Skin of body (tissue), 1 donor: ENCODE measurements at regions not wholly inside any gene's neighbourhood (a gene's known extent, or its start where the extent isn't known, plus 50 kb on each side); places are given as distances from the start of the nearest gene placed in this dataset.

ENCODE experiments used
- DNase-seq: peaks from one replicate; lab custom pipeline; 2025; lab: John Stamatoyannopoulos, UW

- no peak for DNase-seq
Observed at GRCh38 chr2:21617885-21618434, 494.2 kb downstream of the TDRD15 start.

DNA sequence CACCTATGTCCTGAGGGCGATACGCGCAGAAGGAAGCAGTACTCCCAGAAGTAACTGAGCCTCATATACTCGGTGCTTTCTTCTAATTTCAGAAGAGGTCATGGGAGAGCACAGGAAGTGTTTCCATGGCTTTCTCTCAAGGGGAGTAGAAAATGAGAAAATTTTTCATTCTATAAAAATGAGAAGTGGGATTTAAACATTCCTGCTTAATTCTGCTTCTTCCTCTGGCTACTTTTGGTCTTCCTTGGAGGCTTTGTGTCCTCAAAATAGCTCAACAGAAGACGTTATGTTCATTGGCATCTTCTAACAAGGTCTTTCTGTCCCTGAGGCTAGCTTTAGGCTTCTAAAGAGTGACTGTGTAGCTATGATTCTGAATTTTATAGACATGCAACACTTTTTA lies 497.0 kb downstream of the TDRD15 start:
- DNase-seq = no peak

DNA sequence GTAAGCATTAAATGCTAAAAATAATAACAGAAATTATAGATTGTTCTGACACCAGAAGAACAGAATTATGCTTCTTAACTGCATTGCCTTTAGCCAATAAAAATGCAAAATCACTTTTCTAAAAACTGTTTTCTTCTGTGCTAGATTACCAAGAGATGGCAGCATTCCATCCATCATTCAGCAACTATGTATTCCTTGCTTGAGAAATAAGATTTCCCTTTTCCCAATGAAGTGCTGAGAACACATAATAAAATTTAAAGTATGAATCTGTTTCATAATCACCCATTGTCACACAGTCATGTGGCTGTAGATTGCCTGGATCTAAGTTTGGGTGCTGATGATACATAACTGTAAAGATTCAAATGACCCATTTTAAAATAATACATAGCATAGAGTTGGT lies 504.2 kb downstream of the TDRD15 start:
- DNase-seq = peak; percentile 4

DNA sequence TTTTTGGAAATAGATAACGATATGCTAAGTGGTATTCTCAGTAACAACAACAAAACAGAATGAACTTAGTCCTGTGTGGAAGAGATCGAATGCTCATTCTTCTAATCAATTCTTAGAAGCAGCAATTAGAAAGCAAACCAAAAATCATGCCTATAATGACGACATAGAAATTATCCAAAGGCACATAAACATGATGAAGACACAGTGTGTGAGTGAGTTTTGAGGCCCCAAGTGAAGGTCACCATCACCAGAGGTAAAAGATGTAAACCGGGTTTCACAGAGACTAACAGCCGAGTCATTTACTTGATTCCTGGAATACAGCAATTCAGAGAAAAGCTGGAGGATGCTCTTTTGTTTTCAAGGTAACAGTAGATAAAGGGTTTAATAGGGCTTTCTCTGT lies 509.2 kb downstream of the TDRD15 start:
- DNase-seq = no peak

DNA sequence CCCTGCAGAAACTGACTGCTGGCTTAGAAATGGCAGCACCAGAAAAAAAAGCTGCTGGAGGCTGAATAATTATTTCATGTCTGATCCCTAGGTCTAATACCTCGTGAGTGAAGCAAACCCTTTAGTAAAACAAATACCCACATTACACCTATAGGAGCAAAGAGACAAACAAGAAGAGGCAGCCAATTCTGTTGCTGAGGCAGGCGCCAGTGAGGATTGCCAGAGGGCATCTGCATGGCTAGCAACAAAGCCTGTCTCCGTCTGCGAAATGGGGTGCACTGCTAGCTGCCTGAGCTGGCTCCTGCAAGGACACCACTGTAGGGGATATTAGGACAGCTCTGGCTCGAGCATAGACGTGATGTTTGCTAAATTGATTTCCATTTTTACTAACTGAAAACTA lies 509.7 kb downstream of the TDRD15 start:
- no peak for DNase-seq

DNA sequence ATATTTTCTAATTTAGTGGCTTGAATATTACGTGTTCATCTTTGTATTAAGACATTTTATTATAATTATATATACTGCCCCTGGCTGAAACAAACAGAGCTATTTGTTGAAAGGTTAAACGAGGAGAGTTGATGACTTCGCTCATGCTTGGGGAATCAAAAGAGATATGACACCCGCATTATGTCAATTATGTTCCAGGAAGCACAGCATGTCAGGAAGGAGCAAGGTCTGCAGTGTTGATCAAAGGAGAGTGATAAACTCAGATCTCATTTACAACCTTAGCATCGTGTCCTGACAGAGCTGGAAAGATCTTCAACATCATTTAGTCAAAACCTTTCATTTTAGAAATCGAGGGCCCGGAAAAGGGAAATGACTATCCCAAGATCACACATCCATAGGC lies 510.1 kb downstream of the TDRD15 start:
- DNase-seq = no peak

DNA sequence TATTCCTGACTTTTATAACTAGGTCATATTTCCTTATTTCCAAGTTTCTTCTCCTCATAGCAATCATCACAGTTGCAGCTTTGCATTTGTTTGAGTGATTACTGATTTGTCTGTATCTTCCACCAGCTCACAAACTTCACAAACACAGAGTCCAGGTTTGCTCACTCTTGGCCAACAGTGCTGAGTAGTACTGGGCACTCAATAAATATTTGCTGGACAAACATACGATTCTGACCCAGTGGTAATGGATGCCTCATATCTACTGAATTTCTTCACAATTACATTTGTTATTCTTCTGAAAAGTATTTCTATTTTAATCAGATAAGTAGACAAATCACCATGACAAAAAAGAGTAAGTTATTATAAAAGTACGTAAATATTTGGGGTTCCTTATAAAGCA lies 516.3 kb downstream of the TDRD15 start:
- no peak for DNase-seq

DNA sequence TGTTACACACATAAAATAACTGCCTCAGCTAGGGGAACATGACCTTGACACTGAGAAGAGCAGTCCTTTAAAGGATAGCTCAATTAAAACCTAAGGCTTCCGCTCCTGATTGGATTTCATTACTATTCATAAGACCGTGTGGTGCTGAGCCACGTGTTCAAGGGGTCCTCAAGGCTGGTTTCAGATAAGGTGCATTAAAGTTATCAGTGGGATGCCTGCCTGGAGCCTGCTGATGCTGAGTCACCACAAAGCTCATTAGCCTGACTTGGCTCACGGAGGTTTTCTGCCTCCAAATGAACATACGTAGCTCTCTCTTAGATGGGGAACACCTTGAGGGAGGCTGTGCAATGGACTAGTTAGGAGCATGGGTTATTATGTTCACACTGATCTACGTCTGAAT lies 518.9 kb downstream of the TDRD15 start:
- DNase-seq = no peak

DNA sequence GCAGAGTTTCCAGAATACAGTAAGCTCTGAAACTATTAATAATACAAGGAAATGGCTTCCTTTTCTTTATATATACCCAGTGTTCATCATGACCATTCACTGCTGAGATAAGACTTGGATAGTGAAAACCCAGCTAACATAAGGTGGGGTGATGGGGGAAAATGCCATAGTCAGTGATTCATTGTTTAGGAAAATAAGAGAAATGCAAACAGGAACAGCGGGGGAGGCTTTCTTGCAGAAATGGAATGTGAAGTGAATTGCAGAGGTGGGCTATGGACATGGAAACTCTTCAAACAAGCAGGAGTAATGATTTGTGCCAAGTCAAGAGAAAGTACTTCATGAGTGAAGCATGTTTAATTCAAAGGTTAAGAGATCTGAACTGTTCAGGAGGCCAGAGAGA lies 519.4 kb downstream of the TDRD15 start:
- no peak for DNase-seq

DNA sequence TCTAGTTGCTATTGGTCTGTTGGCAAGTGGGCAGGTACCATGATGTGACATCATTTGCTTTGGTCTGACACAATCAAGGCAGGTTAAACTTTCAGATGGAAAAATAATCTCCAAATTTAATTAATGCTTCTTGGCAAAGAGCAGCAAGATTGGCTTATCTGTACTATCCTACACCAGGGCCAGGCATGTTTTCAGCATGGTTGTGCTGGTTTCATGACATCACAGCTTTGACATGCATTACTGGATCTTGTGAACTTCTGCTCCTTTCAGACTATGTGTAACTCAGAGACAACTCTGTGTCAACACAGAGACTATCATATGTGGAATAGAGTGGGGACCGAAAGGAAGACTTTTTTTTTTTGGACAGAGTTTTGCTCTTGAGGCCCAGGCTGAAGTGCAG lies 520.5 kb downstream of the TDRD15 start:
- DNase-seq = no peak

DNA sequence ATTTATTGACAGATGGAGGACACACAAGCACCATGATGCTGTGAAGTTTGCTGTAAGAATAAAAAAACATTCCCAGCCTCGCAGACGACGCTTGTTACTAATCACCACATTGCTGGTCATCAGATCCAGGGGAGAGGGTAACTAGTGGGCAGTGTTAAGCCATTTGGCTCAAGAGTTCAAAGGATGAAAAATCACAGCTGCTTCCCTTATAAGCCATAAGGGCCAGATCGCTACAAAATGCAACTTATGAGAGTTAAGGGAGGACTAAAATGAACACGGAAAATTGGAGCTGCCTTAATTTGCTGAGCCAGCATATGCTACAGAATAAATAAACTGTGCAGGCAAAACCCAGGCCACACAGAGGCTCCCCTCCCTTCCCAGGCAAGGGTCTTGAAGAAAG lies 522.6 kb downstream of the TDRD15 start:
- DNase-seq = no peak

DNA sequence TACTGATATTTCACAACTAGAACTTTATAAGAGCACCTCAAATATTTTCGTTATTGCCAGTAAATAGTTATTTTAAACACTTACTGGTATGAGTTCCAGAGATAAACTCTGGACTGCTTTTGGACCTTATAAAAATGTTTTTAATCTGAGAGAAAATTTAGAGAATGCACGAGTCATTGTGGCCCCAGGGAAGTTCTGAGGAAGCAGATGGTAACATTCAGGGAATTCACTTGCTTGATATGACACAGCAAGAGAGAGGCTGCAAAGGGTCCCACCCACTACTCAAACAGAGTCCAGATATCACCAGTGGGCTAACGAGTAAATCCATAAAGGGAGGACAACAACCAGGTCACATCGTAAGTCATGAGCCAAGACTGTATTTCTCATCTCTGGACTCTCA lies 526.8 kb downstream of the TDRD15 start:
- no peak for DNase-seq

GRCh38 chr2:21655136-21655535 lies 531.4 kb downstream of the TDRD15 start:
- no peak for DNase-seq

DNA sequence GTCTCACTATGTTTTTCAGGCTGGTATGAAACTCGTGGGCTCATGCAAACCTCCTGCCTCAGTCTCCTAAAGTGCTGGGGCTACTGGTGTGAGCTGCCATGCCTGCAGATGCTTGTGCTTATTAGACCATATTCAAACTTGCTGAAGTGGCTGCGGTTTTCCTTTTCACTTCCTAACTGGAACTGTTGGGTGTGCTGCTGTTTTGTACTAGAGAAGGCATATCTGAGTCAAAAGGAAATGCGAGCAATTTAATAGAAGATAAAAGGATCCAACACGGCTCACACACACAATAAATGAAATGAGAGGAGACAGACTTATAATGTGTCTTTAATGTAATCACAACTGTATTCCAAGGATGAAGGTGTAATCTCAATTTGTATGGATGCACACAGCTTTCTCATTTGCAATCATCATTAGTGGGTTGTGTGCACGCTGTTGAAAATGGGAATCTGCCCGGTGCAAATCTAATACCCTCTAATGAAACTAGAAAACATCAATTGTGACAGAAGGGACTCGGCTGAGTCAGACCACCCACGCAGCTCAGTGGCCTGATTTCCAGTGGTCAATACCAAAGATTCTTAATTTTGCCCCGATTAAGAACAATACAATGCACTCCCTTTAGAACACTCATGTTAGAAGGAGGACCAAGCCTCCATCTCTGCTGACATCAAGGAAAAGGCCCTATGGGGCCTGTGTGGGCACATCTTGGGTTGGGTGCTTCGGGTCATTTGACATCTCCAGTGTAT lies 532.7 kb downstream of the TDRD15 start:
- no peak for DNase-seq

GRCh38 chr2:21657445-21657844 lies 533.7 kb downstream of the TDRD15 start:
- DNase-seq = no peak

DNA sequence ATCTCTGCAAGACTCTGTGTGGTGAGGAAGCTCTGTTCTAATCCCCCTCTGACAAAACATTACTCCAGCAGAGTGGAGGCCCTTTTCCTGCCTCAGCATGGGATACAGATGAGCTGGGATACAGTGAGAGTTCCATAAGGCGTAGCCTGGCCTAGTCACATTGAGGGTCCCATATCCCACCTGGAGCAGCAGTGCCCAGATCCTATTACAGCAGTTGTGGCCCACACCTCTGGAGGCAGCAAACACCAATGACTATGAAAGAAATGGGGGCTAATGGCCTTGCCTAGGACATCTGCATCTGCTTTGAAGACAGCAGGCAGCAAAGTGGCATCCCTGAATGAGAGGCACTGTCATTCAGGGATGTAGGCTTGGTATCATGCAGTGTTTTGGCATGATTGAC lies 534.5 kb downstream of the TDRD15 start:
- no peak for DNase-seq

GRCh38 chr2:21658907-21659477 lies 535.2 kb downstream of the TDRD15 start:
- no peak for DNase-seq

- DNase-seq = no peak
Observed at GRCh38 chr2:21664083-21664482, 540.3 kb downstream of the TDRD15 start.

- DNase-seq = no peak
Observed at GRCh38 chr2:21667638-21668037, 543.9 kb downstream of the TDRD15 start.

- DNase-seq = no peak
Observed at GRCh38 chr2:21668078-21668710, 544.4 kb downstream of the TDRD15 start.

- no peak for DNase-seq
Observed at GRCh38 chr2:21676041-21676440, 552.3 kb downstream of the TDRD15 start.

DNA sequence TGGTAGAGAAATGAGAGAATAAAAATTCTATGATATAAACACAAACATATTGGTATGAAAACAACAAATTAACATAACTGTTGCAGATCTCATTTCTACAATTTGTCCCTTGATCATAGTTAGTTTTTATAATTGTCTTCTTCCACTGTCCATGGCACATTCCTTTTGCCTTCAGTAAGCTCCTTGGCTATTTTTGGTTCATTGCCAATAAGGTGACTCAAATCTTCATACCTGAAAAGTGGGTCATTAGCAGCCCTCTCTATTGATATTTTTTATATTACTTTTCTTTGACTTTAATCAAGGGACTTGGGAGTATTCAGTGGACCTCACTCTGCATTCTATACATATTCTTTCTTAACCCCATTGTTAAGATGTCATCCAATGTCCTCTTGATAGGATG lies 552.9 kb downstream of the TDRD15 start:
- no peak for DNase-seq

GRCh38 chr2:21683838-21684237 lies 560.1 kb downstream of the TDRD15 start:
- no peak for DNase-seq
